ENCODE measurements at regions not wholly inside any gene's neighbourhood (a gene's known extent, or its start where the extent isn't known, plus 50 kb on each side); places are given as distances from the start of the nearest gene placed in this dataset.

- Histone ChIP-seq H3K4me1 (ENCODE audit: insufficient read depth) (no peaks in the 10 kb centered on the region), H4K20me1 (replicated peaks; ENCODE audit: insufficient read depth) (no peaks in the 10 kb centered on the region), H3K4me3 (no peak overlapping the region), H3K79me2 (replicated peaks; ENCODE audit: insufficient read depth) (no peaks in the 10 kb centered on the region), H3K4me2 (no peak overlapping the region), H3K27me3 (ENCODE audit: insufficient read depth) (no peaks in the 10 kb centered on the region), H3K36me3 (ENCODE audit: insufficient read depth) (peaks cover 6% of the 10 kb centered on the region; the same call in 1 of the 2 replicates), H3K9me2 (ENCODE audit: insufficient read depth) (no peaks in the 10 kb centered on the region), H2AFZ (no peak overlapping the region), H3K27ac (ENCODE audit: low read depth) (no peak overlapping the region), H3F3A (replicated peaks; ENCODE audit: low read depth) (no peaks in the 10 kb centered on the region)
- Mint-ChIP-seq H3K36me3 (ENCODE audit: low read depth) (no peaks in the 10 kb centered on the region), H3K4me3 (no peak overlapping the region), H3K27me3 (ENCODE audit: insufficient read depth, low read depth, poor library complexity) (no peaks in the 10 kb centered on the region), H3K27ac (no peak overlapping the region), H3K9me3 (peaks cover 8% of the 10 kb centered on the region; the same call in 2 of the 3 replicates), H3K4me1 (peaks cover 2% of the 10 kb centered on the region; the same call in 1 of the 3 replicates)
- ATAC-seq (no peak), DNase-seq (ENCODE audit: low spot score) (no peak)
- TF ChIP-seq, protein P1, sequence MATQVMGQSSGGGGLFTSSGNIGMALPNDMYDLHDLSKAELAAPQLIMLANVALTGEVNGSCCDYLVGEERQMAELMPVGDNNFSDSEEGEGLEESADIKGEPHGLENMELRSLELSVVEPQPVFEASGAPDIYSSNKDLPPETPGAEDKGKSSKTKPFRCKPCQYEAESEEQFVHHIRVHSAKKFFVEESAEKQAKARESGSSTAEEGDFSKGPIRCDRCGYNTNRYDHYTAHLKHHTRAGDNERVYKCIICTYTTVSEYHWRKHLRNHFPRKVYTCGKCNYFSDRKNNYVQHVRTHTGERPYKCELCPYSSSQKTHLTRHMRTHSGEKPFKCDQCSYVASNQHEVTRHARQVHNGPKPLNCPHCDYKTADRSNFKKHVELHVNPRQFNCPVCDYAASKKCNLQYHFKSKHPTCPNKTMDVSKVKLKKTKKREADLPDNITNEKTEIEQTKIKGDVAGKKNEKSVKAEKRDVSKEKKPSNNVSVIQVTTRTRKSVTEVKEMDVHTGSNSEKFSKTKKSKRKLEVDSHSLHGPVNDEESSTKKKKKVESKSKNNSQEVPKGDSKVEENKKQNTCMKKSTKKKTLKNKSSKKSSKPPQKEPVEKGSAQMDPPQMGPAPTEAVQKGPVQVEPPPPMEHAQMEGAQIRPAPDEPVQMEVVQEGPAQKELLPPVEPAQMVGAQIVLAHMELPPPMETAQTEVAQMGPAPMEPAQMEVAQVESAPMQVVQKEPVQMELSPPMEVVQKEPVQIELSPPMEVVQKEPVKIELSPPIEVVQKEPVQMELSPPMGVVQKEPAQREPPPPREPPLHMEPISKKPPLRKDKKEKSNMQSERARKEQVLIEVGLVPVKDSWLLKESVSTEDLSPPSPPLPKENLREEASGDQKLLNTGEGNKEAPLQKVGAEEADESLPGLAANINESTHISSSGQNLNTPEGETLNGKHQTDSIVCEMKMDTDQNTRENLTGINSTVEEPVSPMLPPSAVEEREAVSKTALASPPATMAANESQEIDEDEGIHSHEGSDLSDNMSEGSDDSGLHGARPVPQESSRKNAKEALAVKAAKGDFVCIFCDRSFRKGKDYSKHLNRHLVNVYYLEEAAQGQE (IDR thresholded peaks at IDR 0.05; ENCODE audit: unreplicated experiment), result no peak
- TF ChIP-seq, protein P2, sequence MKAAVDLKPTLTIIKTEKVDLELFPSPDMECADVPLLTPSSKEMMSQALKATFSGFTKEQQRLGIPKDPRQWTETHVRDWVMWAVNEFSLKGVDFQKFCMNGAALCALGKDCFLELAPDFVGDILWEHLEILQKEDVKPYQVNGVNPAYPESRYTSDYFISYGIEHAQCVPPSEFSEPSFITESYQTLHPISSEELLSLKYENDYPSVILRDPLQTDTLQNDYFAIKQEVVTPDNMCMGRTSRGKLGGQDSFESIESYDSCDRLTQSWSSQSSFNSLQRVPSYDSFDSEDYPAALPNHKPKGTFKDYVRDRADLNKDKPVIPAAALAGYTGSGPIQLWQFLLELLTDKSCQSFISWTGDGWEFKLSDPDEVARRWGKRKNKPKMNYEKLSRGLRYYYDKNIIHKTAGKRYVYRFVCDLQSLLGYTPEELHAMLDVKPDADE (IDR thresholded peaks at IDR 0.05), result no peak
- TF ChIP-seq ZNF114 (CRISPR knock-in tag; IDR thresholded peaks at IDR 0.05) (no peak), CTCF (conservative IDR thresholded peaks at IDR 0.05; ENCODE audit: low read depth in 2 of 2) (no peak), CREB1 (CRISPR knock-in tag; IDR thresholded peaks at IDR 0.05; ENCODE audit: low read depth) (no peak), EZH2phosphoT487 (IDR thresholded peaks at IDR 0.05; ENCODE audit: unreplicated experiment) (no peak), POLR2AphosphoS5 (IDR thresholded peaks at IDR 0.05; ENCODE audit: low read depth) (no peak), JUNB (IDR thresholded peaks at IDR 0.05; ENCODE audit: unreplicated experiment) (no peak), NANOG (IDR thresholded peaks at IDR 0.05; ENCODE audit: borderline replicate concordance) (no peak), STAT1 (IDR thresholded peaks at IDR 0.05; ENCODE audit: unreplicated experiment) (no peak), ZNF331 (CRISPR knock-in tag; IDR thresholded peaks at IDR 0.05; ENCODE audit: low read depth) (no peak), EZH2 (IDR thresholded peaks at IDR 0.05; ENCODE audit: low read depth, unreplicated experiment) (no peak)
- TF ChIP-seq, protein P3, sequence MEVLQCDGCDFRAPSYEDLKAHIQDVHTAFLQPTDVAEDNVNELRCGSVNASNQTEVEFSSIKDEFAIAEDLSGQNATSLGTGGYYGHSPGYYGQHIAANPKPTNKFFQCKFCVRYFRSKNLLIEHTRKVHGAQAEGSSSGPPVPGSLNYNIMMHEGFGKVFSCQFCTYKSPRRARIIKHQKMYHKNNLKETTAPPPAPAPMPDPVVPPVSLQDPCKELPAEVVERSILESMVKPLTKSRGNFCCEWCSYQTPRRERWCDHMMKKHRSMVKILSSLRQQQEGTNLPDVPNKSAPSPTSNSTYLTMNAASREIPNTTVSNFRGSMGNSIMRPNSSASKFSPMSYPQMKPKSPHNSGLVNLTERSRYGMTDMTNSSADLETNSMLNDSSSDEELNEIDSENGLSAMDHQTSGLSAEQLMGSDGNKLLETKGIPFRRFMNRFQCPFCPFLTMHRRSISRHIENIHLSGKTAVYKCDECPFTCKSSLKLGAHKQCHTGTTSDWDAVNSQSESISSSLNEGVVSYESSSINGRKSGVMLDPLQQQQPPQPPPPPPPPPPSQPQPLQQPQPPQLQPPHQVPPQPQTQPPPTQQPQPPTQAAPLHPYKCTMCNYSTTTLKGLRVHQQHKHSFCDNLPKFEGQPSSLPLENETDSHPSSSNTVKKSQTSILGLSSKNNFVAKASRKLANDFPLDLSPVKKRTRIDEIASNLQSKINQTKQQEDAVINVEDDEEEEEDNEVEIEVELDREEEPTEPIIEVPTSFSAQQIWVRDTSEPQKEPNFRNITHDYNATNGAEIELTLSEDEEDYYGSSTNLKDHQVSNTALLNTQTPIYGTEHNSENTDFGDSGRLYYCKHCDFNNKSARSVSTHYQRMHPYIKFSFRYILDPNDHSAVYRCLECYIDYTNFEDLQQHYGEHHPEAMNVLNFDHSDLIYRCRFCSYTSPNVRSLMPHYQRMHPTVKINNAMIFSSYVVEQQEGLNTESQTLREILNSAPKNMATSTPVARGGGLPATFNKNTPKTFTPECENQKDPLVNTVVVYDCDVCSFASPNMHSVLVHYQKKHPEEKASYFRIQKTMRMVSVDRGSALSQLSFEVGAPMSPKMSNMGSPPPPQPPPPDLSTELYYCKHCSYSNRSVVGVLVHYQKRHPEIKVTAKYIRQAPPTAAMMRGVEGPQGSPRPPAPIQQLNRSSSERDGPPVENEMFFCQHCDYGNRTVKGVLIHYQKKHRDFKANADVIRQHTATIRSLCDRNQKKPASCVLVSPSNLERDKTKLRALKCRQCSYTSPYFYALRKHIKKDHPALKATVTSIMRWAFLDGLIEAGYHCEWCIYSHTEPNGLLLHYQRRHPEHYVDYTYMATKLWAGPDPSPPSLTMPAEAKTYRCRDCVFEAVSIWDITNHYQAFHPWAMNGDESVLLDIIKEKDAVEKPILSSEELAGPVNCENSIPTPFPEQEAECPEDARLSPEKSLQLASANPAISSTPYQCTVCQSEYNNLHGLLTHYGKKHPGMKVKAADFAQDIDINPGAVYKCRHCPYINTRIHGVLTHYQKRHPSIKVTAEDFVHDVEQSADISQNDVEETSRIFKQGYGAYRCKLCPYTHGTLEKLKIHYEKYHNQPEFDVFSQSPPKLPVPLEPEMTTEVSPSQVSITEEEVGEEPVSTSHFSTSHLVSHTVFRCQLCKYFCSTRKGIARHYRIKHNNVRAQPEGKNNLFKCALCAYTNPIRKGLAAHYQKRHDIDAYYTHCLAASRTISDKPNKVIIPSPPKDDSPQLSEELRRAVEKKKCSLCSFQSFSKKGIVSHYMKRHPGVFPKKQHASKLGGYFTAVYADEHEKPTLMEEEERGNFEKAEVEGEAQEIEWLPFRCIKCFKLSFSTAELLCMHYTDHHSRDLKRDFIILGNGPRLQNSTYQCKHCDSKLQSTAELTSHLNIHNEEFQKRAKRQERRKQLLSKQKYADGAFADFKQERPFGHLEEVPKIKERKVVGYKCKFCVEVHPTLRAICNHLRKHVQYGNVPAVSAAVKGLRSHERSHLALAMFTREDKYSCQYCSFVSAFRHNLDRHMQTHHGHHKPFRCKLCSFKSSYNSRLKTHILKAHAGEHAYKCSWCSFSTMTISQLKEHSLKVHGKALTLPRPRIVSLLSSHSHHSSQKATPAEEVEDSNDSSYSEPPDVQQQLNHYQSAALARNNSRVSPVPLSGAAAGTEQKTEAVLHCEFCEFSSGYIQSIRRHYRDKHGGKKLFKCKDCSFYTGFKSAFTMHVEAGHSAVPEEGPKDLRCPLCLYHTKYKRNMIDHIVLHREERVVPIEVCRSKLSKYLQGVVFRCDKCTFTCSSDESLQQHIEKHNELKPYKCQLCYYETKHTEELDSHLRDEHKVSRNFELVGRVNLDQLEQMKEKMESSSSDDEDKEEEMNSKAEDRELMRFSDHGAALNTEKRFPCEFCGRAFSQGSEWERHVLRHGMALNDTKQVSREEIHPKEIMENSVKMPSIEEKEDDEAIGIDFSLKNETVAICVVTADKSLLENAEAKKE (CRISPR knock-in tag; IDR thresholded peaks at IDR 0.05), result no peak
Measured at GRCh38 chr1:5348732-5349465, 643.3 kb downstream of the NPHP4 start.
